ENCODE measurements at regions not wholly inside any gene's neighbourhood (a gene's known extent, or its start where the extent isn't known, plus 50 kb on each side); places are given as distances from the start of the nearest gene placed in this dataset.

GRCh38 chr21:15415541-15416261, 314.1 kb upstream of the USP25 start:
- 45% methylated on average over 2 of the region's 2 CpGs for WGBS
- no peaks in the 10 kb centered on the region for H3K27me3 ChIP-seq
- H3K36me3 ChIP-seq: no peaks in the 10 kb centered on the region
- DNase-seq (ENCODE audit: extremely low spot score): no peak
- no peak for TF ChIP-seq EP300 (IDR thresholded peaks at IDR 0.05)
- TF ChIP-seq POLR2AphosphoS5 (IDR thresholded peaks at IDR 0.05): no peak
- TF ChIP-seq POLR2A (IDR thresholded peaks at IDR 0.05; ENCODE audit: low read depth): no peak
- no peak for TF ChIP-seq CTCF (IDR thresholded peaks at IDR 0.05)
- H3K27ac ChIP-seq (replicated peaks in 1 of 4): no peak overlapping the region
- H3K4me3 ChIP-seq: no peak overlapping the region
- no peaks in the 10 kb centered on the region for H3K9me3 ChIP-seq
- H3K4me1 ChIP-seq: peaks cover 0 to 7% (median 0%) of the 10 kb centered on the region in 4 donors
- intact Hi-C loops (cut with DNase I): no loop called here

- Histone ChIP-seq H3K27ac (replicated peaks in 1 of 4) (no peak overlapping the region), H3K4me3 (no peak overlapping the region), H3K9me3 (no peaks in the 10 kb centered on the region), H3K36me3 (no peaks in the 10 kb centered on the region), H3K4me1 (peaks cover 0 to 4% (median 0%) of the 10 kb centered on the region in 4 donors), H3K27me3 (no peaks in the 10 kb centered on the region)
- DNase-seq (ENCODE audit: extremely low spot score): no peak
- WGBS: 68% methylated on average over 5 of the region's 5 CpGs
- TF ChIP-seq EP300 (IDR thresholded peaks at IDR 0.05) (no peak), POLR2A (IDR thresholded peaks at IDR 0.05; ENCODE audit: low read depth) (no peak), POLR2AphosphoS5 (IDR thresholded peaks at IDR 0.05) (no peak), CTCF (IDR thresholded peaks at IDR 0.05) (no peak)
- intact Hi-C loops (cut with DNase I): no loop called here
These were observed 308.3 kb upstream of the USP25 start for GRCh38 chr21:15421441-15421881.

GRCh38 chr21:15421947-15422346, 307.8 kb upstream of the USP25 start:
- no peak for DNase-seq (ENCODE audit: extremely low spot score)
- H3K9me3 ChIP-seq: no peaks in the 10 kb centered on the region
- WGBS: 81% methylated on average over 2 of the region's 2 CpGs
- intact Hi-C loops (cut with DNase I): no loop called here
- H3K27me3 ChIP-seq: no peaks in the 10 kb centered on the region
- no peak overlapping the region for H3K27ac ChIP-seq (replicated peaks in 1 of 4)
- no peak overlapping the region for H3K4me3 ChIP-seq
- peaks cover 0 to 4% (median 0%) of the 10 kb centered on the region in 4 donors for H3K4me1 ChIP-seq
- no peak for TF ChIP-seq POLR2A (IDR thresholded peaks at IDR 0.05; ENCODE audit: low read depth)
- TF ChIP-seq POLR2AphosphoS5 (IDR thresholded peaks at IDR 0.05): no peak
- no peak for TF ChIP-seq CTCF (IDR thresholded peaks at IDR 0.05)
- no peak for TF ChIP-seq EP300 (IDR thresholded peaks at IDR 0.05)
- no peaks in the 10 kb centered on the region for H3K36me3 ChIP-seq

GRCh38 chr21:15422783-15423182, 307.0 kb upstream of the USP25 start:
- WGBS: 59% methylated on average over 3 of the region's 3 CpGs

More at GRCh38 chr21:15422783-15423182, 307.0 kb upstream of the USP25 start:
- Histone ChIP-seq H3K4me3 (no peak overlapping the region), H3K27me3 (no peaks in the 10 kb centered on the region), H3K9me3 (no peaks in the 10 kb centered on the region), H3K36me3 (no peaks in the 10 kb centered on the region), H3K27ac (replicated peaks in 1 of 4) (no peak overlapping the region), H3K4me1 (peaks cover 0 to 4% (median 0%) of the 10 kb centered on the region in 4 donors)
- intact Hi-C loops (cut with DNase I): no loop called here
- DNase-seq (ENCODE audit: extremely low spot score): no peak
- no peak for TF ChIP-seq EP300 (IDR thresholded peaks at IDR 0.05)
- no peak for TF ChIP-seq POLR2A (IDR thresholded peaks at IDR 0.05; ENCODE audit: low read depth)
- TF ChIP-seq POLR2AphosphoS5 (IDR thresholded peaks at IDR 0.05): no peak
- TF ChIP-seq CTCF (IDR thresholded peaks at IDR 0.05): no peak

Measured in esophagus muscularis mucosa (tissue), 4 donors.